Stimulated activated naive CD4-positive, alpha-beta T cell (primary cell): ENCODE measurements at regions not wholly inside any gene's neighbourhood (a gene's known extent, or its start where the extent isn't known, plus 50 kb on each side); places are given as distances from the start of the nearest gene placed in this dataset.

Experiments used
- DNase-seq, 6 experiments: peaks; one replicate each; lab custom pipeline; 2025; lab: John Stamatoyannopoulos, UW

DNA sequence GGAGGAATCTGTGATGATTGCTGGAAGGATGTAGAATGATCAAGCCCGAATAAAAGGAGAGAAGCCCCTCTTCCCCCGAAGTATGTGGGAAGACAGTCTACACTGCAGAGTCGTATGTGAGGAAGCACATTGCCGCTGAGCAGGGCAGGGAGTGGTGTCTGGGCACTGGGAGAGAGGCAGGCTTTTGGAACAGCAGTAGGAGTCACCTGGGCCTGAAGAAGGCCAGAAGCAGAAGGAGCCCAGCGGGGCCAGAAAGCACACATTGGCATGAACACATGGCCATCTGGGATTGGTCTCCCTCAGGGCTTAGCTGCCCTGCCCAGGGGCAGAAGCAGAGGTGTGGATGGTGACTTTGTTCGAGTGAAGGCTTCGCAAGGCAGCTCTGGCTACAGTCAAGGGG lies 162.8 kb downstream of the ERCC6L2 start:
- no peak for DNase-seq

DNA sequence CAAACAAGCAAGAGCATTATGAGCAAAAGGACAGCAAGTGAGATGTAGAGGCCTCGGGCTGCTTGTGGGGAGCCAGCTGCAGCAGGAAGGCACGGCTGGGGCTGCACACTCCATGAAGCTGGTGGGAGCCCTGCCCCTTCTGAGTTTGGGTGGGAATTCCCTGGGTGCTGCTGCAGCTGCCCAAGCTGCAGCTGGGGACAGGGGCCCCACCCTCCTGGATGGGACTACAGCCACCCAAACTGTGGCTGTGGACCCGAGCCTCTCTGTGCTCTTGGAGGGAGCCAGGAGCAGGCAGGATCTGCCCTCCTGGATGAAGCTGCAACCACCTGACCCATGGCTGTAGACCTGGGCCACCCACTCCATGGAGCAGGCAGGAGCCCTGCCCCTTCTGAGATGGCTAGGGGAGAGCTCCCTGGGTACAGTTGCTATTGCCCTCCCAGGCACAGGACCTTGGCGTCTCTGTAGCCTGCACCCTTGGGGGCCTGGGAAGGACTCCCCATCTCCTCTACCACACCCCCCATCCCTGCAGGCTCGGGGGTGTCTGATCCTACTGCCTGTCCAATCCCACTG lies 159.1 kb downstream of the ERCC6L2 start:
- DNase-seq, result no peak

DNA sequence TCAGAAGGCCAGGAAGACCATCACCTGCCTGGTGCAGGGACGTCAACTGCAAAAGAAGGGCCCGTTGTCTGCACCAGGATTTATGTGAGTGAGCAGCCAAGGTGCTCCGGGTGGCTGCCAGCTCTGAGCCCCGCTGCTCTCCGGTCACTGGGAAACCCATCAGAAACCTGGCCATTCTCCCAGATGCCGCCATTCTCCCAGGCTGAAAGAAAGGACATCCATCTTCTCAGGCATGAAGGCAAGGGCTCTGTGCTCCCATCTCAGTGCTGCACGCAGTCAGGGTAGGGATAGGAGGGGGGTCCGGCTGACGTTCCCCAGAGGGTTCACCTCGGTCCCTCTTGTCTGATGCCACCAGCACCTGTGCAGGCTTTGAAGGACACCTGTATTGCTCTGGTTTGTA lies 158.4 kb downstream of the ERCC6L2 start:
- DNase-seq, result no peak

DNA sequence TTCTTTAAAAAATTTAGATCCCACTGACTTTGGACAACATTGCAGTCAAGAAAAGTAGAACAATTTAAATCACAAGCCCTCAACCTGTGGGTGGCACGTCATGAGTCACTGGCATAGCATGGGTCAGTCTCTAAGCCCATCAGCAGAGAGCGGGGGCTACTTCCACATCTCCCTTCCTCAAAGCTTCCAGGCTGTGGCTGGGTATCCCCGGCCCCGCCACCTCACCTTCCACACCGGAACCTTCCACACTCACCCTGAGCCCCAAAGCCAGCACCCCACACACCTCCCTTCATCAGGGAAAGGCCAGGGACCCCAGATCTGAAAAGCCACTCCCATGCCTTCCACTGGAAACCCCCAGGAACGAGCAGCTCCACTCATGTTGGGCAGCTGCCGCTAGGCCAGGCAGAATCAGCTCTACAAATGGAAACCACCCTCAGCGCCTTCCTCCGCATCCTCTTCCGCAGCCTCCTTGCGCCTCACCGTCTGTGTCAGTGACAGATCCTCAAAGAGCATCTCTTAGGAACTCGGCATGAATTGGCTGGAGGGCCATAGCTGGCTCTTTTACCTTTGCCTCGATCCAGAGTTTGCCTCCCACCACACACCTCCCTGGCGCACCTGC lies 156.5 kb downstream of the ERCC6L2 start:
- no peak for DNase-seq

DNA sequence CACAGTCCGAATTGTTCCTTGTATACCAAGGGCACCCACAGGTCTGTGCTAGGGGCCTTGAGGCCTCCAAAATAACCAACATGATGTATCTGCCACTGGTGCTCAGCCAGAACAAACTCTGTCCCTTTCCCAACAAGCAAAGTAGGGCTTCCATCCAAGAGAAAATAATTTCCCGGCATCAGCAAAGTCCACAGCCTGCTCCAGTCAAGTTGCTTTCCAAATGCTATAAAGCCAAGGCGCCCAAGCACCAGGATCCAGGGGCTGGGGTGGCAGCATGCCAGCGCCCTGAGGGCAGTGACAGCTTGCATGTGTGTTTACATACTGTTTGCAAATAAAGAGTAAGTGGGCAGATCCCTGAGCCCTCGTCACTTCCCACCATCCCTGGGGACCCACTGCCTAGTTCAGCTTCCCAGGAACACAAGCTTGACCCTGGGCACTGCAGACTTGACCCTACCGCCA lies 155.9 kb downstream of the ERCC6L2 start:
- no peak for DNase-seq

DNA sequence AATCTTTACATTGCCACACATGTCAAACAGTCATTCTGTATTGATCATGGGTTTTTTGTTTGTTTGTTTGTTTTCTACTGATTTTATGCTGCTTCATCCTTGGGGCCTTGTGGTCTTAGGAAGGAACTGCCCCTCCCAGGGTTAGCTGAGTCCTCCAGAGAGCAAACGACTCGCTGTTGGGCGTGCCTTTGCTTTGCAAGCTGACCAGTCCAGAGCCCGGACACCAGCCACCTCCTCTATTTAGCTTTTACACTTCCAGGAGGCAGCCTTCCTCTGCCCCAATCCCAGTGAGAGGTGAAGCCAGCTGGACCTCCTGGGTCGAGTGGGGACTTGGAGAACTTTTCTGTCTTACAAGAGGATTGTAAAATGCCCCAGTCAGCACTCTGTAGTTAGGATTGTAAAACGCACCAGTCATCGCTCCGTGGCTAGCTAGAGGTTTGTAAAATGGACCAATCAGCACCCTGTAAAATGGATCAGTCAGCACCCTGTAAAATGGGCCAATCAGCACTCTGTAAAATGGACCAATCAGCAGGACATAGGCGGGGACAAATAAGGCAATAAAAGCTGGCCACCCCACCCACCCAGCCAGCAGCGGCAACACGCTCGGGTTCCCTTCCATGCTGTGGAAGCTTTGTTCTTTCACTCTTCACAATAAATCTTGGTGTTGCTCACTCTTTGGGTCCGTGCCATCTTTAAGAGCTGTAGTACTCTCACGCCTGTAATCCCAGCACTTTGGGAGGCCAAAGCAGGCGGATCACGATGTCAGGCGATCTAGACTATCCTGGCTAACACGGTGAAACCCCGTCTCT lies 154.4 kb downstream of the ERCC6L2 start:
- no peak for DNase-seq

DNA sequence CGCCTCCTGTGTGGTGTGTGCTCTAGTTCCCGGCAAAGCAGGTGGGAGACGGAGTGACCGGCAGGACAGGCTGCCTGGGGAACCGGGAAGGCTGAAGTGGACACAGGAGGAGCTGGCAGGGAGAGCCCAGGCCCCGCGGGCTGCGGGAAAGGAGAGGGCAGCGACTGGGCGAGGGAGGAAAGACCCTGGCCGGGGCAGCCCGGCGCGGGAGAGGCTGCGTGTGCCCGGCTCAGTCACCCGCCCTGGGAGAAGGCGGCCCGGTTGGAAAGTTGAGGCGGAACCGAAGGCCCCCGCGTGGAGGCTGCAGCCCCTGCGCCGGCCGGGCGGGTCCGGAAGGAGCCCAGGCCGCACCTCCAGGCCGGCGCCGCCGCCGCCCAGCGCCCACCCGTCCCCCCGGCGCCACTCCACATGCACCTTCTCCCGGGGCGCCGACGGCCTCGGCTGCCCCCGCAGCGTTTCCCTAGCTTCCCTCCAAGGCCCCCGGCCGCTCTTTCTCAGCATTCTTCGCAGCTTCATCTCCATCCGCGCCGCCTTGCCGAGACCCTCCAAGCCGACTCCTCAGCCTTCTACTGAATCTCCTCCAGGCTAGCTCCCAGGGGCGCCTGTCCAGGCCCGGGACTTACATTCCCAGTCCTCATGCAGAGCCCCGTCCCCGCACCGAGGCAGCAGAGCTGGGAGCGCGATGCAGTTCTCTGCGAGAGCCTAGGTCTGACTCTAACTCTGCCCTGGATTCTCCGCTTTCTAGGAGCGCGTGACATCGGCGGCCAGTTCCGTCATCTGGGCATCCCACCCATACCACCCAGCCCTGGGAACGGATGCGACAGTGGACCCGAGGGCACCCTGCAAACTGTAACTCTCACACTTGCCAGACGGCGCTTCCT lies 152.0 kb downstream of the ERCC6L2 start:
- no peak for DNase-seq

DNA sequence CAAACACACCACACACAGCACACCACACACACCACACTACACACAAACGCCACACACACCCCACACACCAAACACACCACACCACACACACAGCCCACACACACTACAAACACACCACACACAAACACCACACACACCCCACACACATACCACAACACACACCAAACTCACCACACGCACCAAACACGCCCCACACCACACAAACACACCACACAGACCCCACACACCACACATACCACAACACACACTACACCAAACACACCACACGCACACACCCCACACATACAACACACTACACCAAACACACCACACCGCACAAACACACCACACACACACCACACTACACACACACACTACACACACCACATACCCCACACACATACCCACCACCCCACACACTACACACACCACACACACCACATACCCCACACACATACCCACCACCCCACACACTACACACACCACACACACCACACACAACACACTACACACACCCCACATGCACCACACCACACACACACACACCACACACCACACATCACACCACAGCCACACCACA lies 151.2 kb downstream of the ERCC6L2 start:
- no peak for DNase-seq

DNA sequence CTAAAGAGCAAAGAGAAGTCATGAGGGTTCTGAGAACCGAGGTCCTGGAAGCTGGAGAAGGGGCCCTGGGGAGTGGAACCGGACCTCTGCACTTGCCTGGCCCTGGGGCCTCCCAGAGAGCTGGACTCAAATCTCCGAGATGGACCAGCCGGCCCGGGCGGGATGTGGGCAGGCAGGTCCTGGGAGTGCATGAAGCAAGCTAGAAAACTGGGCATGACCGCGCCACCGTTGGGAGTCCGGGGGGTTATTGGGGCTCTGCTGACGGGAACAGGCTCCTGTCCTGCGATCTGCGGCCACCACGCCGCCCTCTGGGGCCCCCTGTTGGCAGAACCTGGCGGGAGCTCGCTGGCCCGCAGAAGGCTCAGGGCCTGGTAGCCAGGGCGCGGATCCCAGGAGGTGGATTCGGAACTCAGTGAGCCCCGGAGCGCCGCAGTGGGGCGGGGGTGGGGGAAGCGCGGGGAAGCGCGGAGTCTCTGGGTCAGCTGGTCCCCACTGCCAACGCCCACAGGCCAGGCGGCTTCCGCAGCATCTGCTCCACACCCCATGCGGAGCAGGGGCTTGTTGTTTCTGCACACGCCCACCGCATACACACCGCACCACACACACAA lies 150.6 kb downstream of the ERCC6L2 start:
- DNase-seq, result no peak

DNA sequence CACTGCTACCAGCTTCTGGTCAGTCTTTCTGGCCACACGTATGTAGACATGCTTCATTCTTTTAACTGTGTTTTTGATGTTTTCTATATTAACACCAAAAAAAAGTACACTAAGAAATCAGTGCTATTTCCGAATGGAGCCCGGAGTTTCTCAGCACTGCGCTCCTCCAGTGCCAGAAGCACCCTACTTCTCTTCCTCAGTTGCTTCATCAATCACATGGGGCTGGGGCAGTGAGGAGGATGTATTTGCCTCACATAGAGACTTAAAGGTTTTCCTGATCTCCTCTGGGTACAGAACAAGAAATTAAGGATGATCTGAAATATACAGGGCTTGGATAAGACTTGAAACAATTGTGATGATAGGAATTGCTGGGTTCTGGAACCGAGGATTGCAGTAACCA lies 148.0 kb downstream of the ERCC6L2 start:
- DNase-seq, result no peak

DNA sequence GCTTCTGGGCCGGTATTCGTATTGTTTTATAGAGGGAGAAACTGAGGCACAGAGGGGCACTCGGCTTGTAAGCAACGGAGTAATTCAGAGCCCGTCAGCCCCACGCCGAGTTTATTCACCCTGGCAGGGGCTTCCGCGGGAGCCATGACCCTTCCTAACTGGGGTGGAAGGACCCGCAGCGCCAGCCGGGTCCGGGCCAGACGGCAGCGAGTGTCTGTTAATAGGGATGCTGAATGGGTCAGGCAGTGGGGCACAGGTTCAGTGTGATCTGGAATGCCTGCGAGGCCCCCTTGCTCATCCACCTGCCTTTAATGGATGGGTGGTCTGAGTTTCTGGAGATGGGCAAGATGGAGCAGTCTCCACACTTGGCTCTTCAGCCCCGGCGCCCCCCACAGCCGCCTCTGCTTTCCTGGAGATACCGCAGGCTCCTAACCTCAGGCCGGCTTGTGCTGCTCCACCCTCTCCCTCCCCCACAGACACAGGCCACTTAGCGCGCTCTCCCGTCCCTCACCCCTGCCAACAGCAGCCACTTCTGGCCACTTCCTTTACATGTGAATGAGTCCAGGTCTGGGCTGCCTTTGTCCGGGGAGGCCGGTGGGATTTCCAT lies 147.1 kb downstream of the ERCC6L2 start:
- no peak for DNase-seq

DNA sequence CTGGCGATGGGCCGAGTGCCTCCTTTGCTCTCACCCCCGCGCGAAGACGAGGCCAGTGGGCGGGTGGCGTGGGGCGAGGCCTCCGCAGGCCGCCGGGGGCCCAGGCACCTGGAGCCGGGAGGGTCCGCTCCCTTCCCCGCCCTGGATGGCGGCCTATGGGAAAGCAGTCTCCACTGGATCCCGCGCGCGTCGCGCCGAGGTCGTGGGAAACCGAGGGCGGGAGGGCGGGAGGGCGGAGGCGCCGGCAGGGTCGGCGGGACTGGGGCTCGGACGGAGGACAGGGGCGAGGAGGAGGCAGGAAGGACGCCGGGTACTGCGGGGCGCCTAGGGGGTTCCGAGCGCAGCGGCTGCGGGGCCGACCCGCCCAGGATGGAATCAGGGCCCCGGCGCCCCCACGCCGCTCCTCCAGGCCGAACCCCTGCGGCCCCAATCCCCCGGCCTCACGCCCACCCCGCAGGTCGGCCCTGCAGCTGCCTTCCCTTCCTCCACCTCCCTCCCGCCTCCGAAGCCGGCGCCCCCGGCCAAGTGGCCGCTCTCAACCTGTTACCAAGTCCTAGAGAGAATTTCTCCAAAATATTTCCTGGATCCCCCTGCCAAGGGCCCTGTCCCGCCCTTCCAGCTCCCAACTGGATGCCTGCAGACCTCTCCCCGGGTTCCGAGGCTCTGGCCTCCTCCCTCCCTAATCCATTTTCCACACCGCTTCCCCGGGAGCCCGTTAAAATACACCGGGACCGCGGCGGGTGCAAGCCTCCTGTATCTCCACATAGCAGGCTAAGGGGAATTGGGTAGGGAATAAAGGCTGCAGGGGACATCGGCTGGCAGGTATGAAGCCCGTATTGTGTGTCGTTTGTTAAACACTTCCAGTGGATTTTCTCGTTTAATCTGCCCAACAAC lies 146.3 kb downstream of the ERCC6L2 start:
- peak in 1 of 6 experiments; percentile 15 for DNase-seq

DNA sequence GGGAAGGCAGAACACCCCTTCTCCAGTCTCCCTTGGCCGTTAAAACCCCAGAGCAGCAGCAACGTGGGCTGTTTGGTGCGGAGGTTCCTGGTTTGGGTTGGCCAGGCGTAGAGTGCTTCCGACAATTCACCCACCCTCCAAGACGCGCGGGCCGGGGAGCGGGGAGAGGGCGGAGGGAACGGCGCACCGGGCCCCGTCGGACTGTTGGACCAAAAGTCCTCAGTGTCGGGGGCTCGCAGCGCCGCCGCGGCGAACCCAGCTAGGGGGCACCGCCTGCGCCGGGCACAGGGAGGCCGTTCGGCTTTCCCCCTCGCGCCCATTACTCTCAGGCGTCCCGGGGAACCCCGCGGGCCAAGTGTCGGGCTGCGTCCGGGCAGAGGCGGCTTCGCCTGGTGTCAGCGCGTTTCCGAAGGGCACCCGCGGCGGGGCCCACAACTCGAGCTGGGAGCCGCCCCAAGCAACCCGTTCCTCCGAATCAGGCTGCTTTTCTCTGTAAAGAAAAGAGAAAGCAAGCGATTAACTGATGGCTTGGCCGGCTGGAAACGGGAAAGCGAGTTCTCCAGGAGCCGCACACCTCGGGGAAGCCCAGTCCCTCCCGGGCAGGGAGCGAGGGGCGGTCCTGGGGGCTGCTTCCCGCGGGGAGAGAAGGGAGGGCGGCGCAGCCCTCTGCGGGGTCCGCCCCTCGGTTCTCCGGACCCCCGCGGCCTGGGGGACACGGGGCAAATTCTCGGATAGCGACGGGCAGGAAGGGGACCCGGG lies 145.5 kb downstream of the ERCC6L2 start:
- DNase-seq, result peak in 4 of 6 experiments; percentile 31 to 47 (median 42)

DNA sequence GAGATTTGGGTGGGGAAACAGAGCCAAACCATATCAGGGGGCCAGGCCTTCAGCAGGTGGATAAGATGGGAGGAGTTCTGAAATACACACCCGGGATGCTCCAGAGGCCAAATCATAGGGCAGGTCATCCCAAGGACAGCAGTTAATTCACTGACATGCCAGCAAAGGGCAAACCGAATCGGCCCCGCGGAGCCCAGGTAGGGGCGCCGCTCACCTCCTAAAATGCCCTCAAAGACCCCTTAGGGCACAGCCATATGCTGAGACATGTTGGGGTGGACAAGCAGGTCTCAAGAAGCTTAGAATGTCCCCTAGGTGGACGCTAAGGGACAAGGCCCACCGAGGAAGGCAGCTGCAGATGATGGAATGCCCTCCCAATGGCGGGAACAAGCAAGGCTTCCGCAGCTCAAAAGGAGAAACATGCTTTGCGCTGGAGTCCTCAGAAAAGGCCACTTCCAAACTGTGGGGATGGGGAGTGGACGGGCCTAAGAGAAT lies 144.9 kb downstream of the ERCC6L2 start:
- no peak for DNase-seq
